Right lobe of liver (tissue), 6 donors: ENCODE measurements at regions not wholly inside any gene's neighbourhood (a gene's known extent, or its start where the extent isn't known, plus 50 kb on each side); places are given as distances from the start of the nearest gene placed in this dataset.
A peak's percentile ranks its signal among the peaks of the same experiment; 100 is the strongest.

Experiments used
- ATAC-seq, 4 donors: fragments of 200-7000 bp; cut with Tn5 transposase; one replicate each; pipeline ENCODE4 v1.9.1; 2020; ENCODE audit warnings: mild to moderate bottlenecking in 4 of 4, moderate library complexity in 4 of 4
- DNase-seq, 3 donors: peaks; one replicate each; pipeline ENCODE4 v3.0.0-alpha.2; 2020
- H3K27ac ChIP-seq, 3 donors: fragments of 200-600 bp; one replicate each; pipeline ENCODE4 v1.8.0; 2022
- H3K27me3 ChIP-seq, 2 donors: fragments of 200-600 bp; one replicate each; pipeline ENCODE4 v1.8.0; 2022
- H3K36me3 ChIP-seq, 4 donors: fragments of 200-600 bp; sonication (generic) in 1 of 4; one replicate each; pipeline versions ENCODE4 v1.5.1 to v1.8.0; 2017 to 2022; ENCODE audit warnings: control low read depth in 1 of 4
- H3K4me1 ChIP-seq, 4 donors: fragments of 200-600 bp; sonication (generic) in 1 of 4; one replicate each; pipeline versions ENCODE4 v1.5.1 to v1.8.0; 2017 to 2022; ENCODE audit warnings: control low read depth in 1 of 4
- H3K4me3 ChIP-seq, 3 donors: fragments of 200-600 bp; one replicate each; pipeline ENCODE4 v1.8.0; 2022
- H3K9me3 ChIP-seq, 4 donors: fragments of 200-600 bp; sonication (generic) in 1 of 4; one replicate each; pipeline versions ENCODE4 v1.5.1 to v1.8.0; 2017 to 2022; ENCODE audit warnings: control low read depth in 1 of 4
- POLR2A ChIP-seq: fragments of 450-650 bp; IDR thresholded peaks from one replicate; pipeline ENCODE4 v1.6.1; 2017; ENCODE audit warnings: antibody characterized with exemption, mild to moderate bottlenecking
- WGBS: methylation state at CpG from one replicate; pipeline ENCODE4 v1.1.6; 2018; ENCODE audit warnings: low coverage, low lambda C conversion rate; ENCODE audit not compliant: insufficient coverage; ENCODE audit errors: missing lambda C conversion rate; 5-methylcytosine and 5-hydroxymethylcytosine counted together
- intact Hi-C, 2 donors: fragments of 100-400 bp; cut with DNase I; formaldehyde crosslinking; loops; one replicate each; pipeline versions ENCODE4 v1.11.2 to v1.14.1; 2022
- TF ChIP-seq, protein P1 (sequence below), 4 donors: fragments of 200-600 bp in 3 of 4; fragments of 450-650 bp in 1 of 4; IDR thresholded peaks; one replicate each; pipeline versions ENCODE4 v1.5.1 to v1.8.0; 2016 to 2022; ENCODE audit warnings: antibody characterized with exemption in 4 of 4, mild to moderate bottlenecking in 2 of 4
- donor health status: DM: no; HTN: yes; CAD: no.
- donor health status: DM: no; HTN: no; CAD: no.
- donor health status: DM: no; HTN: no; CAD: no.
- donor health status: DM: no; HTN: yes; CAD: no.
- donor health status: DM: no; HTN: yes; CAD: no.

DNA sequence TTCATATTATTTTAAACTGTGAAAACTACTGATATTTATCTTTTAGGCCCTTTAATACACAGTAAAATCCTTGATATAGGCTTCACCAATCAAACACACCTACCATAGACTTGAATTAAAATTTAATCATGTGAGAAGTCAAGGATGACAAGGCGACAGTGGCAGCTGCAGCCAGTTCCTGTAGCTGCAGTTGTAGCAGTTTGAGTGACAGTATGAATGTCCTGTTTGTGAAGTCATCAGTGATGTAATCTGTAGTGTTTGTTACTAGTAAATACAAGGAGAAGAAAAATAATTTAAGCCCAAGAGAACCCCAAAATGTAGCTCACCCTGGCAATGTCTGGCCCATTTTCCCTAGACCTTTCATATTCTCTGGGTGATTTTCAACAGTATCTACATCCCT lies 897.0 kb downstream of the SLITRK6 start:
- DNase-seq: no peak
- Histone ChIP-seq H3K9me3 (no peaks in the 10 kb centered on the region), H3K27me3 (no peaks in the 10 kb centered on the region), H3K4me3 (no peak overlapping the region), H3K36me3 (no peaks in the 10 kb centered on the region), H3K27ac (no peak overlapping the region), H3K4me1 (no peaks in the 10 kb centered on the region)
- no peak for ATAC-seq
- intact Hi-C loops: no loop called here
- WGBS: 45% methylated on average over 1 of the region's 1 CpG
- TF ChIP-seq, protein P1, sequence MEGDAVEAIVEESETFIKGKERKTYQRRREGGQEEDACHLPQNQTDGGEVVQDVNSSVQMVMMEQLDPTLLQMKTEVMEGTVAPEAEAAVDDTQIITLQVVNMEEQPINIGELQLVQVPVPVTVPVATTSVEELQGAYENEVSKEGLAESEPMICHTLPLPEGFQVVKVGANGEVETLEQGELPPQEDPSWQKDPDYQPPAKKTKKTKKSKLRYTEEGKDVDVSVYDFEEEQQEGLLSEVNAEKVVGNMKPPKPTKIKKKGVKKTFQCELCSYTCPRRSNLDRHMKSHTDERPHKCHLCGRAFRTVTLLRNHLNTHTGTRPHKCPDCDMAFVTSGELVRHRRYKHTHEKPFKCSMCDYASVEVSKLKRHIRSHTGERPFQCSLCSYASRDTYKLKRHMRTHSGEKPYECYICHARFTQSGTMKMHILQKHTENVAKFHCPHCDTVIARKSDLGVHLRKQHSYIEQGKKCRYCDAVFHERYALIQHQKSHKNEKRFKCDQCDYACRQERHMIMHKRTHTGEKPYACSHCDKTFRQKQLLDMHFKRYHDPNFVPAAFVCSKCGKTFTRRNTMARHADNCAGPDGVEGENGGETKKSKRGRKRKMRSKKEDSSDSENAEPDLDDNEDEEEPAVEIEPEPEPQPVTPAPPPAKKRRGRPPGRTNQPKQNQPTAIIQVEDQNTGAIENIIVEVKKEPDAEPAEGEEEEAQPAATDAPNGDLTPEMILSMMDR (IDR thresholded peaks at IDR 0.05): no peak
- no peak for TF ChIP-seq POLR2A

DNA sequence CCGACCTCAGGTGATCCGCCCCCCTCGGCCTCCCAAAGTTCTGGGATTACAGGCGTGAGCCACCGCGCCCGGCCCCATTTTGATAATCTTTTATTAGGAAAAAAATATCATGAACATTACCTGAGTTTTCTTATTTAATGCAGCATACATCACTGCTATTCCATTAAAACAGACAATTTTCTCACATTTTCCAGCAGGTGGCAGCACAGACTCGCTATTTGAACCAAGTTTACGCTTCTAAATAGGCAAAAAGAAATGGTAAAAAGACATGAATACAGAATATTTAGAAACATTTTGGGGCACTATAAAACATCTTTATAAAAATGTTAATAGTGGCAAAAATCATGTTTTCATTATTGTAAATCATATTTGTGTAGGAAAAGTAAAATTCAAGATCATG lies 903.1 kb downstream of the SLITRK6 start:
- no peaks in the 10 kb centered on the region for H3K4me1 ChIP-seq
- TF ChIP-seq, protein P1 (IDR thresholded peaks at IDR 0.05): peak; percentile 56 to 63 (median 61)
- no peak for TF ChIP-seq POLR2A
- no peaks in the 10 kb centered on the region for H3K27me3 ChIP-seq
- DNase-seq (no peak), ATAC-seq (peak in 3 of 4 donors; percentile 57 to 60 (median 59))
- H3K36me3 ChIP-seq: no peaks in the 10 kb centered on the region
- intact Hi-C loops: loop anchor here in 1 of 2 donors (10.0 kb wide), 1 partner anchor 909 kb away; no protein-coding TSS in a partner anchor
- WGBS: 9% methylated on average over 9 of the region's 9 CpGs
- H3K4me3 ChIP-seq: no peak overlapping the region
- no peak overlapping the region for H3K27ac ChIP-seq
- no peaks in the 10 kb centered on the region for H3K9me3 ChIP-seq

DNA sequence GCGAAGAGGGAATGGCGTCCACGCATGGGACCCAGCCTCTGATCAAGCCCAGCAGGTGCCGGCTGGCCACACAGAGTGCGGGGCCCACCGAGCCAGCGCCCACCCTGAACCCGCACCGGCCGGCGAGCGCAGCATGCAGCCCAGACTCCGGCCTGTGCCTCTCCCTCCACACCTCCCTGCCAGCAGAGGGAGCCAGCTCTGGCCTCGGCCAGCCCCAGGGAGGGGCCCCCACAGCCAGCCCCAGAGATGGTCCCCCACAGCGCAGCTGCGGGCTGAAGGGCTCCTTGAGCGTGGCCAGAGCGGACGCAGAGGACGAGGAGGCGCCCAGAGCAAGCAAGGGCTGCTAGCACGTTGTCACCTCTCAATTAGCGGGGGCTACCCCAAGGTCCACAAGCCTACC lies 904.5 kb downstream of the SLITRK6 start:
- no peaks in the 10 kb centered on the region for H3K9me3 ChIP-seq
- intact Hi-C loops: loop anchor here in 1 of 2 donors (10.0 kb wide), 1 partner anchor 910 kb away; no protein-coding TSS in a partner anchor
- no peaks in the 10 kb centered on the region for H3K4me1 ChIP-seq
- no peaks in the 10 kb centered on the region for H3K36me3 ChIP-seq
- H3K27ac ChIP-seq: no peak overlapping the region
- H3K27me3 ChIP-seq: no peaks in the 10 kb centered on the region
- WGBS: 94% methylated on average over 8 of the region's 23 CpGs
- H3K4me3 ChIP-seq: no peak overlapping the region
- no peak for TF ChIP-seq POLR2A
- TF ChIP-seq, protein P1 (IDR thresholded peaks at IDR 0.05): no peak
- ATAC-seq (peak in 1 of 4 donors; percentile 26), DNase-seq (no peak)

DNA sequence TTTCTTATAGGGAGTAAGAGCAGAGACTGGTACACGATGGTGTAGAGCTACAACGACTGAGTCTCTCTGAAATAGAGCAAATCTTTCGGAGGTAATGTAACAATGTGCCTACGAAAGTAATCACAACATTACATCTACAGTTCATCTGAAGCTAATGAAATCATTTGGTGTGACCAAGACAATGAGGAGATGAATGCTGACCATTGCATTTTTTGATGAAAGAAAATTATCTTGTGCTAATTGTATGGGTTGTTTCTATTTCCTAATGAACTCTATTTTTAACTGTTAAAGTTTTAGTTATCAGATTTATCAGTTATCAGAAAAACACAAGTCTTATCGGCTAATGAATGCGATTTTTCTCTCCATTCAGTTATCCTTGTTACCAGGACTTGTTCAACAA lies 913.4 kb downstream of the SLITRK6 start:
- Histone ChIP-seq H3K27me3 (no peaks in the 10 kb centered on the region), H3K4me1 (no peaks in the 10 kb centered on the region), H3K4me3 (no peak overlapping the region), H3K27ac (no peak overlapping the region), H3K36me3 (no peaks in the 10 kb centered on the region), H3K9me3 (no peaks in the 10 kb centered on the region)
- no peak for DNase-seq
- no peak for TF ChIP-seq POLR2A
- TF ChIP-seq, protein P1 (IDR thresholded peaks at IDR 0.05): no peak
- WGBS: 60% methylated on average over 6 of the region's 6 CpGs
- intact Hi-C loops: no loop called here
- ATAC-seq: no peak

DNA sequence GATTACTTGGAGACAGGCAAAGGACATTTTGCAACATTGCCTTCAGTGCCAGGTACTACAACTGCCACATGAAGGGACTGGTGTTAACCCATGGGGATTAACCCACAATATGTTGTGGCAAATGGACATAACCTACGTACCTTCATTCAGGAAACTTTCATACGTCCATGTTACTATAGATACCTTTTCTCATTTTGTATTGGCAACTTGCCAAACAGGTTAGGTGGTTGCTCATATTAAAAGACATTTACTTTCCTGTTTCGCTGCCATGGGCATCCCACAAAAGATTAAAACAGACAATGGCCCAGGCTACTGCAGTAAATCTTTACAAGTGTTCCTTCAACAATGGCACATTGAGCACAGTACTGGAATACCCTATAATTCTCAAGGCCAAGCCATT lies 925.3 kb downstream of the SLITRK6 start:
- Histone ChIP-seq H3K4me1 (no peaks in the 10 kb centered on the region), H3K27me3 (no peaks in the 10 kb centered on the region), H3K9me3 (no peaks in the 10 kb centered on the region), H3K4me3 (no peak overlapping the region), H3K36me3 (no peaks in the 10 kb centered on the region), H3K27ac (no peak overlapping the region)
- TF ChIP-seq, protein P1 (IDR thresholded peaks at IDR 0.05): no peak
- TF ChIP-seq POLR2A: no peak
- 44% methylated on average over 3 of the region's 3 CpGs for WGBS
- no peak for DNase-seq
- ATAC-seq: no peak
- intact Hi-C loops: no loop called here
